Astrocyte (in vitro differentiated cells and primary cell): ENCODE measurements at regions not wholly inside any gene's neighbourhood (a gene's known extent, or its start where the extent isn't known, plus 50 kb on each side); places are given as distances from the start of the nearest gene placed in this dataset.
"Not testable (repeated sequence)": the region's sequence is repeated elsewhere in the genome, so short reads cannot be mapped to it uniquely, and the experiment has no call there.

ENCODE experiments used
- DNase-seq: peaks from one replicate; pipeline ENCODE4 v3.0.0-alpha.2; 2010; ENCODE audit warnings: low read depth
- FAIRE-seq: peaks from 2 replicates; lab custom pipeline; 2011; peaks lifted over from hg19 to GRCh38; lab: Jason Lieb, UNC
- H2AFZ ChIP-seq: 2 replicates; pipeline ENCODE4 v1.6.0; 2012; ENCODE audit warnings: low read depth, low read length, inconsistent platforms
- H3K27ac ChIP-seq: 2 replicates; pipeline ENCODE4 v1.5.1; 2011; ENCODE audit warnings: low read depth, low read length, inconsistent platforms
- H3K27me3 ChIP-seq: 2 replicates; pipeline ENCODE4 v1.6.0; 2011; ENCODE audit warnings: low read length, inconsistent platforms; ENCODE audit not compliant: insufficient read depth
- H3K36me3 ChIP-seq: 2 replicates; pipeline ENCODE4 v1.5.1; 2011; ENCODE audit warnings: low read length, inconsistent platforms; ENCODE audit not compliant: insufficient read depth
- H3K4me1 ChIP-seq: 2 replicates; pipeline ENCODE4 v1.5.1; 2011; ENCODE audit warnings: low read length, inconsistent platforms; ENCODE audit not compliant: insufficient read depth
- H3K4me2 ChIP-seq: 2 replicates; pipeline ENCODE4 v1.6.0; 2012; ENCODE audit warnings: low read length, inconsistent platforms
- H3K4me3 ChIP-seq: 2 replicates; pipeline ENCODE4 v1.5.1; 2011; ENCODE audit warnings: low read depth, mild to moderate bottlenecking, low read length, inconsistent platforms; ENCODE audit not compliant: insufficient read depth
- H3K79me2 ChIP-seq: 2 replicates; pipeline ENCODE4 v1.6.0; 2012; ENCODE audit warnings: mild to moderate bottlenecking, low read length, inconsistent platforms; ENCODE audit not compliant: insufficient read depth
- H3K9ac ChIP-seq: 2 replicates; pipeline ENCODE4 v1.6.0; 2012; ENCODE audit warnings: mild to moderate bottlenecking, low read length, inconsistent platforms
- H3K9me3 ChIP-seq: 2 replicates; pipeline ENCODE4 v1.5.1; 2012; ENCODE audit warnings: low read depth, mild to moderate bottlenecking, low read length, inconsistent platforms; ENCODE audit not compliant: insufficient read depth
- H4K20me1 ChIP-seq: 2 replicates; pipeline ENCODE4 v1.6.0; 2012; ENCODE audit warnings: low read length, inconsistent platforms; ENCODE audit not compliant: insufficient read depth
- H3K27ac Mint-ChIP-seq: one replicate; pipeline ENCODE4 v1.8.0; 2021; ENCODE audit warnings: mild to moderate bottlenecking, mixed read lengths; ENCODE audit not compliant: unreplicated experiment
- H3K27me3 Mint-ChIP-seq: one replicate; pipeline ENCODE4 v1.8.0; 2021; ENCODE audit warnings: low read depth, mixed read lengths; ENCODE audit not compliant: unreplicated experiment
- H3K36me3 Mint-ChIP-seq: one replicate; pipeline ENCODE4 v1.8.0; 2021; ENCODE audit warnings: low read depth, mixed read lengths; ENCODE audit not compliant: unreplicated experiment
- H3K4me1 Mint-ChIP-seq: one replicate; pipeline ENCODE4 v1.8.0; 2021; ENCODE audit warnings: low read depth, mixed read lengths; ENCODE audit not compliant: unreplicated experiment
- H3K4me3 Mint-ChIP-seq: one replicate; pipeline ENCODE4 v1.8.0; 2021; ENCODE audit warnings: mild to moderate bottlenecking, moderate library complexity, mixed read lengths; ENCODE audit not compliant: unreplicated experiment
- H3K9me3 Mint-ChIP-seq: one replicate; pipeline ENCODE4 v1.8.0; 2021; ENCODE audit warnings: mild to moderate bottlenecking, mixed read lengths; ENCODE audit not compliant: unreplicated experiment
- EZH2 ChIP-seq: IDR thresholded peaks from 2 replicates; pipeline ENCODE4 v1.6.1; 2012; ENCODE audit warnings: mild to moderate bottlenecking, low read length, inconsistent platforms; ENCODE audit not compliant: insufficient read depth
- TF ChIP-seq, protein P1 (sequence below): IDR thresholded peaks from 2 replicates; pipeline ENCODE4 v1.5.1; 2011; ENCODE audit warnings: low read depth, mild to moderate bottlenecking, inconsistent platforms, low read length, moderate library complexity; ENCODE audit not compliant: insufficient read depth

DNA sequence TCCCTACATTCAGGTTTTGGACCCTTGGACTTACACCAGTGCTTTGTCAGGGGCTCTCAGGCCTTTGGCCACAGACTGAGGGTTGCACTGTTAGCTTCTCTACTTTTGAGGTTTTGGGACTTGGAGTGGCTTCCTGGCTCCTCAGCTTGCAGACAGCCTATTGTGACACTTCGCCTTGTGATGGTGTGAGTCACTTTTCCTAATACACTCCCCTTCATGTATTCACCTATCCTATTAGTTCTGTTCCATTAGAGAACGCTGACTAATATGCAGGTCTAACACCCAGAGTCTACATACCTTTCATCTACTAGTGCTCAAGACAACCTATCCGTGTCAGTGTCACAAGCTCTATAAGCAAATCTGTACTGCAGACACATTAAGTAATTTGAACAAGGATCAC is 605.3 kb downstream of the KCNT2 start:
- H3K27ac ChIP-seq = no peak overlapping the region
- H3K36me3 ChIP-seq = no peaks in the 10 kb centered on the region
- H3K9me3 ChIP-seq = no peaks in the 10 kb centered on the region
- no peak overlapping the region for H3K4me3 Mint-ChIP-seq
- no peaks in the 10 kb centered on the region for H4K20me1 ChIP-seq
- no peaks in the 10 kb centered on the region for H3K36me3 Mint-ChIP-seq
- H3K4me2 ChIP-seq = no peak overlapping the region
- peaks cover 6% of the 10 kb centered on the region for H3K4me1 Mint-ChIP-seq
- no peaks in the 10 kb centered on the region for H3K27me3 ChIP-seq
- H3K79me2 ChIP-seq = no peaks in the 10 kb centered on the region
- no peaks in the 10 kb centered on the region for H3K4me1 ChIP-seq
- no peak overlapping the region for H3K9ac ChIP-seq
- no peak overlapping the region for H3K4me3 ChIP-seq
- H3K27ac Mint-ChIP-seq = no peak overlapping the region
- H2AFZ ChIP-seq = no peak overlapping the region
- no peak for DNase-seq
- TF ChIP-seq EZH2 = no peak
- TF ChIP-seq, protein P1, sequence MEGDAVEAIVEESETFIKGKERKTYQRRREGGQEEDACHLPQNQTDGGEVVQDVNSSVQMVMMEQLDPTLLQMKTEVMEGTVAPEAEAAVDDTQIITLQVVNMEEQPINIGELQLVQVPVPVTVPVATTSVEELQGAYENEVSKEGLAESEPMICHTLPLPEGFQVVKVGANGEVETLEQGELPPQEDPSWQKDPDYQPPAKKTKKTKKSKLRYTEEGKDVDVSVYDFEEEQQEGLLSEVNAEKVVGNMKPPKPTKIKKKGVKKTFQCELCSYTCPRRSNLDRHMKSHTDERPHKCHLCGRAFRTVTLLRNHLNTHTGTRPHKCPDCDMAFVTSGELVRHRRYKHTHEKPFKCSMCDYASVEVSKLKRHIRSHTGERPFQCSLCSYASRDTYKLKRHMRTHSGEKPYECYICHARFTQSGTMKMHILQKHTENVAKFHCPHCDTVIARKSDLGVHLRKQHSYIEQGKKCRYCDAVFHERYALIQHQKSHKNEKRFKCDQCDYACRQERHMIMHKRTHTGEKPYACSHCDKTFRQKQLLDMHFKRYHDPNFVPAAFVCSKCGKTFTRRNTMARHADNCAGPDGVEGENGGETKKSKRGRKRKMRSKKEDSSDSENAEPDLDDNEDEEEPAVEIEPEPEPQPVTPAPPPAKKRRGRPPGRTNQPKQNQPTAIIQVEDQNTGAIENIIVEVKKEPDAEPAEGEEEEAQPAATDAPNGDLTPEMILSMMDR = no peak
- H3K9me3 Mint-ChIP-seq = no peaks in the 10 kb centered on the region
- FAIRE-seq = no peak
- no peaks in the 10 kb centered on the region for H3K27me3 Mint-ChIP-seq

DNA sequence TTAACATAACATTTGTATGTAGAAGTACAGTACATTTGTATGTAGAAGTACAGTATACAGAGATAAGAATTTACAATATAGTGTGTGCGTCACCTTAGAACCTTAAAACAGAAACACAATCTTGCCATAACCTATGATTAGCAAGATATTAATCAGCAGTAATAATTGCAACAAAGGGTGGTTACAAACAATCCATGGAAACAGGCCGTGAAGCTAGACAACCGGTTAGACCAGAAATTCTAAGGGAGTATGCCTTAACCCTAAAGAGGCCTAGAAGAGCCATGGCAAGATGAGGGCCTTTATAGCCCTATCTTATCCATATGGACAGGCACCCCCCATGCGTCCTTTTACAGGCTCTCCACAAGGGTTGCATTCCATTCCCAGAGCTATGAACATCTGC is 605.9 kb downstream of the KCNT2 start:
- not testable (repeated sequence) for DNase-seq, H3K4me1 Mint-ChIP-seq, H3K79me2 ChIP-seq, H3K4me3 Mint-ChIP-seq, H4K20me1 ChIP-seq, H3K9me3 ChIP-seq, H3K4me3 ChIP-seq, H2AFZ ChIP-seq, H3K27ac ChIP-seq, H3K36me3 Mint-ChIP-seq, FAIRE-seq, H3K9ac ChIP-seq, H3K4me1 ChIP-seq, H3K4me2 ChIP-seq, H3K27ac Mint-ChIP-seq, H3K27me3 ChIP-seq, H3K36me3 ChIP-seq, H3K9me3 Mint-ChIP-seq, H3K27me3 Mint-ChIP-seq

DNA sequence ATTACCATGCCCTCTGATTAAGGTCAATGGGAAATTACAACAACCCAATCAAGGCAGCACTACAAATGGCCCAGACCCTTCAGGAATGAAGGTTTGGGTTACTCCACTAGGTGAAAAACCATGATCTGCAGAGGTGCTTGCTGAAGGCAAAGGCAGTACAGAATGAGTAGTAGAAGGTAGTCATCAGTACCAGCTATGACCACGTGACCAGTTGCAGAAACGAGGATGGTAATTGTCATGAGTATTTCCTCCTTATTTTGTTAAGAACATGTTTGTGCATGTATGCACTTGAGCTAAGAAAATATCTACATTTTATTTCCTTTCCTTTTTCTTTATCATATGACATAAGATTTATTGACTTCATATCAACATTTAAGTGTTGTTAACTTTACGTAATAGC is 607.1 kb downstream of the KCNT2 start:
- TF ChIP-seq, protein P1 = no peak
- no peak for TF ChIP-seq EZH2
- H3K4me3 ChIP-seq = no peak overlapping the region
- no peaks in the 10 kb centered on the region for H3K36me3 ChIP-seq
- Mint-ChIP-seq H3K4me1 (peaks cover 6% of the 10 kb centered on the region), H3K9me3 (no peaks in the 10 kb centered on the region), H3K27ac (no peak overlapping the region), H3K36me3 (no peaks in the 10 kb centered on the region), H3K4me3 (no peak overlapping the region), H3K27me3 (no peaks in the 10 kb centered on the region)
- DNase-seq (no peak), FAIRE-seq (no peak)
- no peaks in the 10 kb centered on the region for H4K20me1 ChIP-seq
- H3K79me2 ChIP-seq = no peaks in the 10 kb centered on the region
- H3K9me3 ChIP-seq = no peaks in the 10 kb centered on the region
- no peak overlapping the region for H3K4me2 ChIP-seq
- no peaks in the 10 kb centered on the region for H3K27me3 ChIP-seq
- no peaks in the 10 kb centered on the region for H3K4me1 ChIP-seq
- no peak overlapping the region for H3K9ac ChIP-seq
- no peak overlapping the region for H2AFZ ChIP-seq
- no peak overlapping the region for H3K27ac ChIP-seq
